Fibroblast of pulmonary artery (primary cell): ENCODE measurements at regions not wholly inside any gene's neighbourhood (a gene's known extent, or its start where the extent isn't known, plus 50 kb on each side); places are given as distances from the start of the nearest gene placed in this dataset.

Experiments
- DNase-seq: peaks from one replicate; pipeline ENCODE4 v3.0.0-alpha.2; 2010; ENCODE audit warnings: low read depth
- H3K4me3 ChIP-seq: replicated peaks from 2 replicates; pipeline ENCODE4 v1.5.1; 2011; ENCODE audit warnings: low read depth, mild to moderate bottlenecking, control low read depth, low read length, moderate library complexity
- CTCF ChIP-seq: IDR thresholded peaks from 2 replicates; pipeline ENCODE4 v1.5.1; 2011; ENCODE audit warnings: mild to moderate bottlenecking, control low read depth, low read length, inconsistent platforms; ENCODE audit errors: missing control alignments

DNA sequence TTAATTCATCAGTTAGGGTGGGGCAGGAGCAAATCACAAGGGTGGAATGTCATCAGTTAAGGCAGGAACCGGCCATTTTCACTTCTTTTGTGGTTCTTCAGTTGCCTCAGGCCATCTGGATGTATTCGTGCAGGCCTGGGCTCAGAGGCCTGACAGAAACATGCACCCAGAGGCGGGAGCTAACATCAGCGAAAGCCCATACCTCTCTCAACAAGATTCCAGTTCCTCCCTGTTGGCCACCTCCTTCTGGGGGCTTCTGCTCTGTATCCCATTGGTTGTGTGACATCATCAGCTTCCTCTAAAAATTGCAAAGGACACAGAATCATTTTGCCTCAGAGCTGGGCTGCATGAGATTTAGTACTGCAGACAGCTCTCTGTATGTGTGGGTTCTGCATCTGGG is 134.3 kb downstream of the ZNF664 start:
- no peak for DNase-seq
- no peak overlapping the region for H3K4me3 ChIP-seq
- no peak for TF ChIP-seq CTCF

GRCh38 chr12:124109760-124110159 is 136.7 kb downstream of the ZNF664 start:
- no peak overlapping the region for H3K4me3 ChIP-seq
- peak; percentile 32 for DNase-seq
- no peak for TF ChIP-seq CTCF

- no peak for DNase-seq
- TF ChIP-seq CTCF = no peak
- H3K4me3 ChIP-seq = no peak overlapping the region
Measured at GRCh38 chr12:124110372-124110883, 137.4 kb downstream of the ZNF664 start.

DNA sequence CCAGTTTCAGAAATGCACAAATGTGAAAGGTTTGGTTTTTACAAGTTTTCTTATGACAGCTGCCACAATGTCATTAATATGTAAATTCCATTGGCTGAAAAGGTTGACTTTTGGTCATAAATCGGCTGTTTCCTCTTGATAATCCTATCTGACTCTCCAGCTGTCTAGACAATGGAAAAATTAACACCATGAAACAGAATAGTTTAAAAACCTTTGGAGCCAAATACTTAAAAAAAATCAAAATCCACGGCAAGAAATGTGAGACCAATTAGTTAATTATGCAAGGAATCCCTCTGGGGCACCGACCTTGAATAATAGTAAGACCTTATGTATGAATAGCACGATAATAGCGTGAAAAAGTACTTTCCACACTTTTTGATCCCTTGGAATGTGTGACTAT is 138.0 kb downstream of the ZNF664 start:
- no peak for TF ChIP-seq CTCF
- H3K4me3 ChIP-seq = no peak overlapping the region
- no peak for DNase-seq

GRCh38 chr12:124114316-124114715 is 141.3 kb downstream of the ZNF664 start:
- no peak for DNase-seq
- no peak overlapping the region for H3K4me3 ChIP-seq
- TF ChIP-seq CTCF = no peak

DNA sequence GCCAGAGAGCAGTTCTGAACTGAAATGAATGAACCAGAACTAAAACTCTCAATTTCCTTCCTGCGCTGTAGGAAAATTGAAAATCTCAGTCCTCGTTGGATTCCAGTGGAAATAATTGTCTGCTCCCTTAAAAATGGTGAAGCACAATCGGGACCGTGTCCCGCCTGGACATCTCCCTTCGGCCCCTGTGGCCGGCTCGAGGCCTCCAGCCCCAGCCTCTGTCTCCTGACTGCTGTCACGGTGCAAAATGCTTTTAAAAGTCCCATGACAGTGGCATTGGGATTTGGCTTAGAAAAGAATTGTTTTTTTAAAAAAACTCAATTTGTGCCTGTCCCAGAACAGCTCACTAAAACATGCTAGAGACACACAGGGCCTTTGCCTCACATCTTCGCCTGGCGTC is 142.5 kb downstream of the ZNF664 start:
- H3K4me3 ChIP-seq = no peak overlapping the region
- no peak for DNase-seq
- TF ChIP-seq CTCF = no peak

- no peak for DNase-seq
- no peak overlapping the region for H3K4me3 ChIP-seq
- TF ChIP-seq CTCF = no peak
Measured at GRCh38 chr12:124115976-124116690, 143.1 kb downstream of the ZNF664 start.
